ENCODE measurements at regions not wholly inside any gene's neighbourhood (a gene's known extent, or its start where the extent isn't known, plus 50 kb on each side); places are given as distances from the start of the nearest gene placed in this dataset.

DNA sequence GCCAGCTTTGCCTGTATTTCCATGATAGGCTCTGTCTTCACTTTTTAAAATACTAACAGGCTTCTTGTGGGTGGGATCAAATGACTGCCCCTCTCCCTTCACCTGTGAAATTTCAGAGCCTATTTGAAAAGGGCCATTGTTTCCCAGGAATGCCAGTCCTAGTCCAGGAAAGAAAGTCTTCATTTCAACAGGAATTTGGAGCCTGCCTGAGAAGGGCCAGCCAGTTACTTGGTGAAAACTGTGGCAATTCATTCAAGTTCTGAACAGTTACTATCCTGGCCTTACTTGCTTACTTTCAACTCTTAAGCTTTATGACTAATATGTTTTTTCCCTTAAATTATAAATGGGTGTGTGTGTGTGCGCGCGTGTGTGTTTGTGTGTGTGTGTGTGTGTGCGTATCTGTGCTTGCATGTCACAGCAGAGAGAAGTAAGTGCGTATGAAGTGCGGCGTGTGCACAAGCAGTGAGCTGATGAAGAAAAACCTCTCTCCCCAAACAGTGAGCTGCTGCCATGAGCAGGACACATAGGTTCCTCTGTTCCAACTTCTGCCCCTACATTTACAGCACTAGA lies 67.5 kb upstream of the RNPC3 start:
- TF ChIP-seq EZH2 (IDR thresholded peaks at IDR 0.05), result no peak
- no peak for TF ChIP-seq POLR2AphosphoS5 (IDR thresholded peaks at IDR 0.05; ENCODE audit: borderline replicate concordance, low read depth, low read length)
- no peak for TF ChIP-seq FOXP2 (optimal IDR thresholded peaks at IDR 0.05; ENCODE audit: control extremely low read depth, extremely low read length, insufficient read depth)
